Neural crest cell (in vitro differentiated cells): ENCODE measurements at regions not wholly inside any gene's neighbourhood (a gene's known extent, or its start where the extent isn't known, plus 50 kb on each side); places are given as distances from the start of the nearest gene placed in this dataset.

ENCODE experiments used
- DNase-seq: peaks from one replicate; pipeline ENCODE4 v3.0.0; 2021; ENCODE audit warnings: low read depth, mixed read lengths, low spot score
- H3K27ac Mint-ChIP-seq: one replicate; pipeline ENCODE4 v1.8.0; 2021; ENCODE audit warnings: mild to moderate bottlenecking, mixed read lengths; ENCODE audit not compliant: unreplicated experiment
- H3K27me3 Mint-ChIP-seq: 2 replicates; pipeline ENCODE4 v1.8.0; 2021; ENCODE audit warnings: low read depth, mild to moderate bottlenecking, mixed read lengths
- H3K36me3 Mint-ChIP-seq: 2 replicates; pipeline ENCODE4 v1.8.0; 2021; ENCODE audit warnings: low read depth, mild to moderate bottlenecking, mixed read lengths
- H3K4me1 Mint-ChIP-seq: 2 replicates; pipeline ENCODE4 v1.8.0; 2021; ENCODE audit warnings: mixed read lengths
- H3K4me3 Mint-ChIP-seq: one replicate; pipeline ENCODE4 v1.8.0; 2021; ENCODE audit warnings: mild to moderate bottlenecking, mixed read lengths
- H3K9me3 Mint-ChIP-seq: 2 replicates; pipeline ENCODE4 v1.8.0; 2021; ENCODE audit warnings: mixed read lengths
- CTCF ChIP-seq: fragments of 200-600 bp; sonication (generic); conservative IDR thresholded peaks from 2 replicates; pipeline ENCODE4 v1.5.0; 2021; ENCODE audit warnings: antibody characterized with exemption, mild to moderate bottlenecking

DNA sequence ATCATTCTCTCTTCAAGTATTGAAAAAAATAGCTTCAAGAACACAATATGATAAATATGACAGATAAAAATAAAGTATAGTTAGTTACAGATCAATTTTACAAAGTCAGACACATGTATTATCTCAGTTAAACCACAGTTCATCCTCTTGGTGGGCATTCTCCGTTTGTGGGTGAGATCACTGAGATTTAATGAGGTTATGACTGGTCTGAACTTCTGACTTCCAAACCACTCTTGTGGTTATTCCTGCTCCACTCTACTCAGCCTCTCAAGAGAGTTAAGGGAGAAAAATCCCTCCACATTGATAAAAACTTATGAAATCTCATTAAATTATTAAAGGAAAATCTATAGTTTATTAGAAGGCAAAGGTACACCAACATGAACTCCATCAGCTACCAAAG lies 229.9 kb upstream of the LRTM1 start:
- Mint-ChIP-seq H3K4me1 (peaks cover 8% of the 10 kb centered on the region), H3K9me3 (peaks cover 3% of the 10 kb centered on the region), H3K4me3 (no peak overlapping the region), H3K27me3 (no peaks in the 10 kb centered on the region), H3K36me3 (no peaks in the 10 kb centered on the region), H3K27ac (no peak overlapping the region)
- no peak for TF ChIP-seq CTCF
- no peak for DNase-seq

DNA sequence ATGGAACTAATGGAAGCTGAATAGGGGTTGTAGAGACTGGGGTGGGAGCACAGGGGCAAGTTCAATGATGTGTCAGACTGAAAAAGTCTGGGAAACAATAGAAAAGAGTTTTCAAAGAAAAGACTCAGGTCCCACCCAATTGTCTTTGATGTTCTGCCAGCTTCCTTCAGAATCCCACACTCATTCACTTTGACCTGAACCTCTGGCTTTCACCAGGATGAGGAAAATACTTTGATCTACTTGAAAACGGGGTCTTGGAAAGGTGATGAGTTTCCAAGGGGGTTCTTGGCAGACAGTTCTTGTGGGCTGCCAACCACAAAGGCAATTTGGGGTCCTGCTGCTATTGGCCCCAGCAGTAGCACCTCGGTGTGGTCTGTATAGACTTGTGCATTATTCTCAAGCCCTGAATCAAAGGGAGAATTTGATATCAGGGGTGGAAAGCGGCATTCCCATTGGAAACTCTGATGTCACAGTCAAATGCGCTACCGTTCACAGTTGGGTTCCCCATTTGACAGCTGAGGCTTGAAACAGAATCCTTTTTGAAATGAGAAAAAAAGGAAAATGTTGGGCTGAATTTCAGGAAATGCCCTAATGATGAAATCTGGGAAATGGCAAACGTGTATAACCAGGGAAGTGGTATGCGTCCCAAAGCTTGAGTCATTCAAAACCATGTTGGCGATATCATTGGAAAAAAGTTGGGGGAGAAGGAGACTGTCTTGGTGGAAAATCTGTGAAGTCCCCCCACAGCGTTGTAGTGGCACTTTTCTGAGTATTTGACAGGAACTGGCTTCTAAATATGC lies 229.2 kb upstream of the LRTM1 start:
- H3K36me3 Mint-ChIP-seq: no peaks in the 10 kb centered on the region
- H3K27me3 Mint-ChIP-seq: no peaks in the 10 kb centered on the region
- H3K9me3 Mint-ChIP-seq: peaks cover 3% of the 10 kb centered on the region
- peaks cover 6% of the 10 kb centered on the region for H3K4me1 Mint-ChIP-seq
- no peak overlapping the region for H3K4me3 Mint-ChIP-seq
- DNase-seq: no peak
- no peak overlapping the region for H3K27ac Mint-ChIP-seq
- no peak for TF ChIP-seq CTCF

DNA sequence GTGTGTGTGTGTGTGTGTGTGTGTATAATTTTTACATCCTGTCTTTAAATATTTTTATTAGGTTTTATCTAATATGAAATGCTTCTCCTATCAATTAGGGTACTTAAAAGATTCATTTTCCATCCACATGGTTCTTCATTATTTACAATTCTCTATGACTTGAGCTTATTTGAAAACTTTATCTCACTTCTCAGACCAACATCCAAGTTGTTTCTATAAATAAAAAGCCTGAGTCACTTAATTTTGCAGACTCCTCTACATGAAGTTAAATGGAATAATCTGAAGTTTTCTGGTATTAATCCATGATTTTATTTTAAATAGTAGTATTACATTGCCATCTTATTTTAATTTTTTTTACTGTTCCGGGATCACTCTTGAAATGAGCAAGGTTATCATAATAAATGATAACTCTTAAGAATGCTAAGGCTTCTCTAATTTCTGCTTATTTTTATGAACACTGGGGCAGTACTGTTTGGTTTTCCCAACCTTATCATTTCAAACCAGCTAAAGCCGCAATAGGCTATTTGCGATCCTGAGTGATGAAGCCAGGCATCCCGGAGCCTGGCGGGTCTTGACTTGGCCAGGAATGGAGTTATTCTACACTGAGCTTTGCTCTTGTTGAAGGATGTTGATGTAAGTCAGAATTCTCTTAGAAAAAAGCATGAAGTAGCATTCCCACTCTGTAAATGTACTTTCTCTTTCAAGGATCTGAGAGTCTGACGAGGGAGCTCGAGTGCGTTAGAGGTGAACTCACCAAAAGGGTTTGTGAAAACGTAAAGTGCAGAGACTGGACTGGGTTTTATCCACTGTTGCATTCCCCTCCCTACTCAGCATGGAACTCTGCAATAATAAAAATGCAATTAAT lies 220.2 kb upstream of the LRTM1 start:
- Mint-ChIP-seq H3K27ac (no peak overlapping the region), H3K4me3 (no peak overlapping the region), H3K27me3 (no peaks in the 10 kb centered on the region), H3K4me1 (no peaks in the 10 kb centered on the region), H3K36me3 (no peaks in the 10 kb centered on the region), H3K9me3 (no peaks in the 10 kb centered on the region)
- no peak for DNase-seq
- no peak for TF ChIP-seq CTCF

- Mint-ChIP-seq H3K27me3 (no peaks in the 10 kb centered on the region), H3K9me3 (no peaks in the 10 kb centered on the region), H3K4me1 (no peaks in the 10 kb centered on the region), H3K4me3 (no peak overlapping the region), H3K27ac (no peak overlapping the region), H3K36me3 (no peaks in the 10 kb centered on the region)
- no peak for TF ChIP-seq CTCF
- DNase-seq: no peak
Observed at GRCh38 chr3:55147406-55147805, 219.5 kb upstream of the LRTM1 start.

GRCh38 chr3:55146216-55146615 lies 218.4 kb upstream of the LRTM1 start:
- no peaks in the 10 kb centered on the region for H3K4me1 Mint-ChIP-seq

More at GRCh38 chr3:55146216-55146615, 218.4 kb upstream of the LRTM1 start:
- no peak for TF ChIP-seq CTCF
- Mint-ChIP-seq H3K27ac (no peak overlapping the region), H3K36me3 (no peaks in the 10 kb centered on the region), H3K9me3 (no peaks in the 10 kb centered on the region), H3K27me3 (no peaks in the 10 kb centered on the region), H3K4me3 (no peak overlapping the region)
- no peak for DNase-seq
